ENCODE measurements at regions not wholly inside any gene's neighbourhood (a gene's known extent, or its start where the extent isn't known, plus 50 kb on each side); places are given as distances from the start of the nearest gene placed in this dataset.

DNA sequence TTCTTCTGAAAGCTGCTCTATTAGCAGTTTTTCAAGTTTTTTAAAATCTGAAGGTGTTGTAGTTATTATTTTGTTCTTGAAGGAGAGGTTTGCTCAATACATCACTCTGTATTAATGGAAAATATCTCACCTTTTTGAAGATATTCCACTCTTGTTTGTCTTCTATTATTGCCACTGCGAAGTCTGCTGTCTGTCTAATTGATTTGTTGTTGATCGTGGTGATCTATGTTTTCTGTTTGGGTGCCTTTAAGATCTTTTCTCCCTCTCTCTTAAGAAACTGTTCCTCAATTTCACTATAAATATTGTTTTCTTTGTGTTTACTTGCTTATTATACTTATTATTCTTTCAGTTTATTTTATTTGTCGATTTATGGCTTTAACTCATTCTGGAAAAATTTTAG lies 64.9 kb upstream of the FZD8 start (continued):
- TF ChIP-seq, protein P1, sequence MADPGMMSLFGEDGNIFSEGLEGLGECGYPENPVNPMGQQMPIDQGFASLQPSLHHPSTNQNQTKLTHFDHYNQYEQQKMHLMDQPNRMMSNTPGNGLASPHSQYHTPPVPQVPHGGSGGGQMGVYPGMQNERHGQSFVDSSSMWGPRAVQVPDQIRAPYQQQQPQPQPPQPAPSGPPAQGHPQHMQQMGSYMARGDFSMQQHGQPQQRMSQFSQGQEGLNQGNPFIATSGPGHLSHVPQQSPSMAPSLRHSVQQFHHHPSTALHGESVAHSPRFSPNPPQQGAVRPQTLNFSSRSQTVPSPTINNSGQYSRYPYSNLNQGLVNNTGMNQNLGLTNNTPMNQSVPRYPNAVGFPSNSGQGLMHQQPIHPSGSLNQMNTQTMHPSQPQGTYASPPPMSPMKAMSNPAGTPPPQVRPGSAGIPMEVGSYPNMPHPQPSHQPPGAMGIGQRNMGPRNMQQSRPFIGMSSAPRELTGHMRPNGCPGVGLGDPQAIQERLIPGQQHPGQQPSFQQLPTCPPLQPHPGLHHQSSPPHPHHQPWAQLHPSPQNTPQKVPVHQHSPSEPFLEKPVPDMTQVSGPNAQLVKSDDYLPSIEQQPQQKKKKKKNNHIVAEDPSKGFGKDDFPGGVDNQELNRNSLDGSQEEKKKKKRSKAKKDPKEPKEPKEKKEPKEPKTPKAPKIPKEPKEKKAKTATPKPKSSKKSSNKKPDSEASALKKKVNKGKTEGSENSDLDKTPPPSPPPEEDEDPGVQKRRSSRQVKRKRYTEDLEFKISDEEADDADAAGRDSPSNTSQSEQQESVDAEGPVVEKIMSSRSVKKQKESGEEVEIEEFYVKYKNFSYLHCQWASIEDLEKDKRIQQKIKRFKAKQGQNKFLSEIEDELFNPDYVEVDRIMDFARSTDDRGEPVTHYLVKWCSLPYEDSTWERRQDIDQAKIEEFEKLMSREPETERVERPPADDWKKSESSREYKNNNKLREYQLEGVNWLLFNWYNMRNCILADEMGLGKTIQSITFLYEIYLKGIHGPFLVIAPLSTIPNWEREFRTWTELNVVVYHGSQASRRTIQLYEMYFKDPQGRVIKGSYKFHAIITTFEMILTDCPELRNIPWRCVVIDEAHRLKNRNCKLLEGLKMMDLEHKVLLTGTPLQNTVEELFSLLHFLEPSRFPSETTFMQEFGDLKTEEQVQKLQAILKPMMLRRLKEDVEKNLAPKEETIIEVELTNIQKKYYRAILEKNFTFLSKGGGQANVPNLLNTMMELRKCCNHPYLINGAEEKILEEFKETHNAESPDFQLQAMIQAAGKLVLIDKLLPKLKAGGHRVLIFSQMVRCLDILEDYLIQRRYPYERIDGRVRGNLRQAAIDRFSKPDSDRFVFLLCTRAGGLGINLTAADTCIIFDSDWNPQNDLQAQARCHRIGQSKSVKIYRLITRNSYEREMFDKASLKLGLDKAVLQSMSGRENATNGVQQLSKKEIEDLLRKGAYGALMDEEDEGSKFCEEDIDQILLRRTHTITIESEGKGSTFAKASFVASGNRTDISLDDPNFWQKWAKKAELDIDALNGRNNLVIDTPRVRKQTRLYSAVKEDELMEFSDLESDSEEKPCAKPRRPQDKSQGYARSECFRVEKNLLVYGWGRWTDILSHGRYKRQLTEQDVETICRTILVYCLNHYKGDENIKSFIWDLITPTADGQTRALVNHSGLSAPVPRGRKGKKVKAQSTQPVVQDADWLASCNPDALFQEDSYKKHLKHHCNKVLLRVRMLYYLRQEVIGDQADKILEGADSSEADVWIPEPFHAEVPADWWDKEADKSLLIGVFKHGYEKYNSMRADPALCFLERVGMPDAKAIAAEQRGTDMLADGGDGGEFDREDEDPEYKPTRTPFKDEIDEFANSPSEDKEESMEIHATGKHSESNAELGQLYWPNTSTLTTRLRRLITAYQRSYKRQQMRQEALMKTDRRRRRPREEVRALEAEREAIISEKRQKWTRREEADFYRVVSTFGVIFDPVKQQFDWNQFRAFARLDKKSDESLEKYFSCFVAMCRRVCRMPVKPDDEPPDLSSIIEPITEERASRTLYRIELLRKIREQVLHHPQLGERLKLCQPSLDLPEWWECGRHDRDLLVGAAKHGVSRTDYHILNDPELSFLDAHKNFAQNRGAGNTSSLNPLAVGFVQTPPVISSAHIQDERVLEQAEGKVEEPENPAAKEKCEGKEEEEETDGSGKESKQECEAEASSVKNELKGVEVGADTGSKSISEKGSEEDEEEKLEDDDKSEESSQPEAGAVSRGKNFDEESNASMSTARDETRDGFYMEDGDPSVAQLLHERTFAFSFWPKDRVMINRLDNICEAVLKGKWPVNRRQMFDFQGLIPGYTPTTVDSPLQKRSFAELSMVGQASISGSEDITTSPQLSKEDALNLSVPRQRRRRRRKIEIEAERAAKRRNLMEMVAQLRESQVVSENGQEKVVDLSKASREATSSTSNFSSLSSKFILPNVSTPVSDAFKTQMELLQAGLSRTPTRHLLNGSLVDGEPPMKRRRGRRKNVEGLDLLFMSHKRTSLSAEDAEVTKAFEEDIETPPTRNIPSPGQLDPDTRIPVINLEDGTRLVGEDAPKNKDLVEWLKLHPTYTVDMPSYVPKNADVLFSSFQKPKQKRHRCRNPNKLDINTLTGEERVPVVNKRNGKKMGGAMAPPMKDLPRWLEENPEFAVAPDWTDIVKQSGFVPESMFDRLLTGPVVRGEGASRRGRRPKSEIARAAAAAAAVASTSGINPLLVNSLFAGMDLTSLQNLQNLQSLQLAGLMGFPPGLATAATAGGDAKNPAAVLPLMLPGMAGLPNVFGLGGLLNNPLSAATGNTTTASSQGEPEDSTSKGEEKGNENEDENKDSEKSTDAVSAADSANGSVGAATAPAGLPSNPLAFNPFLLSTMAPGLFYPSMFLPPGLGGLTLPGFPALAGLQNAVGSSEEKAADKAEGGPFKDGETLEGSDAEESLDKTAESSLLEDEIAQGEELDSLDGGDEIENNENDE (IDR thresholded peaks at IDR 0.05; ENCODE audit: insufficient replicate concordance, low read length), result no peak
- no peak for TF ChIP-seq KDM1A (IDR thresholded peaks at IDR 0.05; ENCODE audit: borderline replicate concordance, low read length)
- no peak for TF ChIP-seq FOSL1 (IDR thresholded peaks at IDR 0.05; ENCODE audit: insufficient read depth, low read depth, low read length)
- no peak for TF ChIP-seq CHD1 (IDR thresholded peaks at IDR 0.05; ENCODE audit: low read depth, low read length)
- TF ChIP-seq SRF (IDR thresholded peaks at IDR 0.05; ENCODE audit: low read depth, low read length), result no peak
- no peak for TF ChIP-seq JUN (IDR thresholded peaks at IDR 0.05; ENCODE audit: low read depth, low read length)
- TF ChIP-seq CBX8 (IDR thresholded peaks at IDR 0.05; ENCODE audit: borderline replicate concordance, low read depth, low read length), result no peak
- TF ChIP-seq MAFK (IDR thresholded peaks at IDR 0.05; ENCODE audit: low read depth, low read length), result no peak
- TF ChIP-seq CEBPB (IDR thresholded peaks at IDR 0.05; ENCODE audit: low read depth, low read length), result no peak
- no peak for TF ChIP-seq NANOG (IDR thresholded peaks at IDR 0.05; ENCODE audit: insufficient read depth, low read depth, low read length, poor library complexity, severe bottlenecking)
- TF ChIP-seq RXRA (IDR thresholded peaks at IDR 0.05; ENCODE audit: insufficient read depth, low read depth, low read length), result no peak
- no peak for TF ChIP-seq SIX5 (IDR thresholded peaks at IDR 0.05; ENCODE audit: low read depth, low read length)
- TF ChIP-seq YY1 (IDR thresholded peaks at IDR 0.05; ENCODE audit: low read depth, low read length), result no peak
